Erythroblast (primary cell): ENCODE measurements at regions not wholly inside any gene's neighbourhood (a gene's known extent, or its start where the extent isn't known, plus 50 kb on each side); places are given as distances from the start of the nearest gene placed in this dataset.

Experiments used
- DNase-seq, 2 experiments: peaks; one replicate each; lab custom pipeline; 2025; lab: John Stamatoyannopoulos, UW
- GATA1 ChIP-seq: IDR thresholded peaks from 2 replicates; pipeline ENCODE4 v1.6.1; 2011; ENCODE audit warnings: low read depth, mild to moderate bottlenecking, control low read depth, low read length, moderate library complexity
- POLR2A ChIP-seq: IDR thresholded peaks from 2 replicates; pipeline ENCODE4 v1.6.1; 2011; ENCODE audit warnings: mild to moderate bottlenecking, low read length

- TF ChIP-seq POLR2A, result no peak
- TF ChIP-seq GATA1, result no peak
- DNase-seq, result no peak
Observed at GRCh38 chr11:95521862-95522261, 267.7 kb downstream of the FAM76B start.

DNA sequence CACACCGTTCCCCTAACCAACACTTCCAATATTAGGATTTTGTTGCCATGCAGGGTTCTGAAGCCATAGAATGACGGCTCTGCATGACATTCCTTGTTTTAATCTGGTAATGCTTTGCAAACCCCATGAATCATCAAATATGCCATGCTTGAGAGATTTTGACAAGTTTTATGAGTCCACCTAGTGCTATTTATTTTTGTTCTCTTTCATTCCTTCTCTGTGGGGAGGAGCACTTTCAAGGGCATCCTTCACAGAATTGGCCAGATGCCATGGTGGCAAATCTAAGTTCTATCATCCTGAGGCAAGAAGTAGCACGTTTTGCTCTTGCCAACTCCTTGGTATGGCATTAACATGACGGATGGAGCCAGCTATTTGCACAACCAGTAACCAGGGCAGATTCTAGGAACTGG, 268.4 kb downstream of the FAM76B start:
- TF ChIP-seq POLR2A (no peak), GATA1 (no peak)
- DNase-seq, result no peak

DNA sequence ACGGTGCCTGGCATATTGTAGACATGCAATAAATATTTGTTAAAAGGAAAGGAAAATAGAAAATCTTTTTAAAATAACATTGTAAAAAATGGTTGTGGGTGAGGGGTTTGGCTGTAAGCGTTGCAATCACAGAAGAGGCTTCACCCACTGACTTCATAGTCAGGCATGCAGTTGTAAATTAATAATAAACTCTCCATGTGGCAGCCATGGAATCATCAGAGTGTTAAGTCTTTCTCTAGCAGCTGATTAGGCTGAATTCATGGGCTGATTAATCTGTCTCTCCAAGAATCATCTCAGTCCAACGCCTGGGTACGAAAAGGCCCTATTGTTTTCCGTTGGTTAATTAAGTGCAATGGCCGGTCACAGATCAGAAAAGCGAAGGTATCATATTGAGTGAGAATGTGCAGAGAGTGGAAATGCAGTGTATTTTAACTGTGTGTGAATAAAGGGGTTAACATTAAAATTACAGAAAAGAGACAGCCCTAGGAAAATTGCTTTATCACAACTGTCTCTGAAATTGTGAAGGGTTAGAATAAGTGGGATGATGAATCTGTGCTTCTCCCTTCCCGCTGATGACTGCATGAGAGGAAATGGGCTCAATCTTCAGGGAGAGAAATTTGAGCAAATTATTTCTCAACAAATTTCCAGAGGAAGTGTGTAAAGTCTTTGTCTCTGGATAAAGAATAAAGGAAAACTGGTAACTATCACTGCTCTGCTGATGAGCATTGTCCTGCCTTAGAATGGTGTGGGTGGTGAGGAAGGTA, 269.0 kb downstream of the FAM76B start:
- no peak for TF ChIP-seq GATA1
- TF ChIP-seq POLR2A, result no peak
- no peak for DNase-seq

DNA sequence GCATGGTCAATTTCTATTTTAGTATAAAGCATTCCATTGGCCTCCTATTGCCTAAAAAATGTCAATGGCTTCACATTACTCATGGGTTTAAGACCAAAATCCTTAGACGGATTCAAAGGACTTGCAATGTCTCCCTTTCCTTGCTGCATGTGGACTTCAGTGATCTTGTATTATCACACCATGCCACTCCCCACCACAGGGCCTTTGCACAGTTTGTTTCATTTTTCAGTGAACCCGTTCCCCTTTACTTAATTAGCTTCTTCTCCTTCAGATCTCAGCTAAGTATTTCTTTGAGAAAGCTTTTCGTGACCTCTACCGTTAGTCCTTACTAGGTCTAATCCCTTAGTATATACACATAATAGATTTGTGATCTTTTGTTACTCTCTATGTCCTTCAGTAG, 269.7 kb downstream of the FAM76B start:
- TF ChIP-seq POLR2A, result no peak
- TF ChIP-seq GATA1, result no peak
- no peak for DNase-seq

- TF ChIP-seq POLR2A, result no peak
- no peak for TF ChIP-seq GATA1
Observed at GRCh38 chr11:95517453-95517852, 272.1 kb downstream of the FAM76B start.

GRCh38 chr11:95516786-95517185, 272.8 kb downstream of the FAM76B start:
- no peak for DNase-seq
- TF ChIP-seq GATA1 (no peak), POLR2A (no peak)

More at GRCh38 chr11:95517453-95517852, 272.1 kb downstream of the FAM76B start:
- no peak for DNase-seq

GRCh38 chr11:95516175-95516574, 273.4 kb downstream of the FAM76B start:
- no peak for DNase-seq
- TF ChIP-seq POLR2A (no peak), GATA1 (no peak)

GRCh38 chr11:95515371-95515770, 274.2 kb downstream of the FAM76B start:
- no peak for TF ChIP-seq POLR2A
- TF ChIP-seq GATA1, result no peak
- DNase-seq, result no peak

GRCh38 chr11:95514416-95515110, 275.0 kb downstream of the FAM76B start:
- no peak for TF ChIP-seq POLR2A
- no peak for DNase-seq

DNA sequence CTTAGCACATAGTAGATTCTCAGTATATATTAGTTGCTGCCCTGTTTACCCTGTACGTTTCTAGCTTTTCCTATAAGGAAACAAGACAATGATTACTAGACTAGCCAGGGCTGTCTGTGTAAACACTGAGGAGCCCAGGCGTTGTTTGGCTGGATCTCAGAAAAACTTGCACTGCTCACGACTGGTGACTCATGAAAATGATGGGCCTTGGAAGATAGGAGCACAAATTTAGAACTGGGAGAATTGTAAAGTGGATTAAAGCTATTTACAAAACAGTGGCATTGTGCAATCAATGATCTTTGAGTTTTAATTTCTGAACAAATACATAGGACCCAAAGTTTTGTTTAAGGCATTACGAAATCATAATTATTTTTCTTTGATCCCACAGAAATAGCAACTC, 276.9 kb downstream of the FAM76B start:
- no peak for TF ChIP-seq POLR2A
- no peak for TF ChIP-seq GATA1
- DNase-seq, result peak; percentile 51 to 80

DNA sequence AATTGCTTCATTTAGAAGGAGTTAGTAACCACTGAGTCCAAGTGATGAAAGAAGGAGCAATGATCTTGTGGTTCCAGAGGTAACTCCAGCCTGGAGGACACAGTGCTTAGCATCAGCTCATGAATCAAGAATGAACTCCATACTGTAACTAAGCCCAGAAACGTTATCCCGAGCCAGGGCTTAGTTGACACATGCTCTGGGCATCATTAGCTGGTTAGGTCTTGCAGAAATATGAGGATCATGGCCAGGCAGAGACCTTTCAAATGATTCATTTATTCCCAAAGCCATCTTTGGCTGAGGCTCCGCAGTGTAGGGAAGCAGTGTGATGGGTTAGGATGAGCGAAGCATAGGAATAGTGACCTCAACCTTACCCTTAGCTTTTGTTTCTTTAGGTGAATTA, 277.4 kb downstream of the FAM76B start:
- peak in 1 of 2 experiments; percentile 47 for DNase-seq
- TF ChIP-seq POLR2A, result no peak
- TF ChIP-seq GATA1, result no peak

DNA sequence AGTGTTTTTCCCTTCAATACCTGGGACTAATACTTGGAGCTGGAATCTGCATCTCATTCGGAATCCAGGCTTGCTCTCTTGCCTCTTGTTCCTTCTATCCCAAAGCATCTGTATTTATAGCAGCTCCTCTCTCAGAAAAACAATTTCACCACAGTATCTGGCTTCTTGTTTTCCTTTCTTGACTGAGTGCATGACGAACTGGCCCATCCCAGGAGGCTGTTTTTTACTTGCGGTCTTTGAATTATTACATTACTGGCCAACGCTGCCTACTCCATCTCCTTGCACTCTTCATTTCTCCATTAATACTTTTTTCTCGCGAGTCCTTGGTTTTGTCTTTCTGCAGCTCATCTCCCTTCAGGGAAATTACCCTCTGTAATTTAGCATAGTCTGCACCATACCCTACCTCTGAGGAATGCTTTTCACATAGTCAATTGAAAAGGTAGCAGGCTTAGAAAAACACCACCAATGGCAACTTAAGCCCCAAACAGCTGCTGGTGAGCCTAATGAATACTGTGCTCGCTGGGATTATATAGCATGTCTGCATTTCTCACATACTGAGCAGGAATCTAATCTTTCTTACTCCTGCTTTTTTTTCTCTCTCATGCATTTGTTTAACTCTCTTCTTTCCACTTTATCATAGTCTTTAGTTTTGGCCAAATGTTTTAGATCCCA, 277.4 kb upstream of the SESN3 start:
- TF ChIP-seq GATA1 (no peak), POLR2A (no peak)
- DNase-seq, result no peak

DNA sequence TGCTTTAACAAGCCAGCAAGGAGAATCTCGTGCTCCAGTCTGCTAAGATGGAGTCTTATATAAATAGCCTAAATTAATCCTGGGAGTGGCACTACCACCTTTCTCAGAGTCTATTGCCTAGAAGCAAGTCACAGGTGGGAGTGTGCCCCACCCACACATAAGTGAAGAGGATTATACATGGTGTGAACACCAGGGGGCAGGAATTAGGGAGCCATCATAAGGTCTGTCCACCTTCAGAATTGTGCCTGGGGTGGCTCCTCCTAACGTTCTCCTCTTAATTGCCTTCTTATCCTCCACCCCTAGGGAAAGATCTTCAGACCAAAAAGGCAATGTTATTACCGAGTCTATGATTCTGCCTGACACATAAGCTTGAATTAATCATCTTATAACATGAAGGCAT, 276.8 kb upstream of the SESN3 start:
- TF ChIP-seq GATA1 (no peak), POLR2A (no peak)
- DNase-seq, result peak; percentile 38 to 54

DNA sequence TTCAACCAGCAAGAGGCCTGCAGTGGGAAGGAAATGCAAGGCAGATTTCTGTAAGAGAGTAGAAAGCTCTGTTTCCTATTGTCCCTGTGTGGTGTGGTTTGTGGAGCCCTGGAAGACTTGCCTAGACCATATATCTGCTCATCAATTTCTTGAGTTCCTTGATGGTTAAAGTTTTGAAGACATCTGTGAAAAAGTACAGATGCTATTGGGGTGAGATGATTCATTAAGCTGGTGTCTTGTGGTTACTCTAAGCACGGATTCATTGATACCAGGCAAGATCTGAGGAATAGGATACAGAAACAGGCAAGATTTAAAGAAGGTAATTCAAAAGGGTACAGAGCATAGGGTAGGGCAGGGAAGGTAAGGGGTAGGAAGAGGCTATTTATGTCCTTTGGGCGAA, 275.8 kb upstream of the SESN3 start:
- no peak for DNase-seq
- TF ChIP-seq GATA1 (no peak), POLR2A (no peak)
